OCI-LY7 (cell line): ENCODE measurements at regions not wholly inside any gene's neighbourhood (a gene's known extent, or its start where the extent isn't known, plus 50 kb on each side); places are given as distances from the start of the nearest gene placed in this dataset.

Experiments
- EZH2phosphoT487 ChIP-seq: fragments of 200-600 bp; sonication (generic); IDR thresholded peaks from 2 replicates; pipeline ENCODE4 v1.6.1; 2018; ENCODE audit warnings: low read depth, borderline replicate concordance, mild to moderate bottlenecking, mixed run types, antibody characterized with exemption, low read length, moderate library complexity, mixed read lengths
- TF ChIP-seq, protein P1 (sequence below): fragments of 200-600 bp; sonication (generic); conservative IDR thresholded peaks from 2 replicates; pipeline ENCODE4 v1.5.1; 2014; ENCODE audit warnings: mild to moderate bottlenecking, antibody characterized with exemption, low read length, moderate library complexity, mixed read lengths

GRCh38 chr2:128970332-128971116 lies 651.9 kb upstream of the HS6ST1 start:
- TF ChIP-seq, protein P1, sequence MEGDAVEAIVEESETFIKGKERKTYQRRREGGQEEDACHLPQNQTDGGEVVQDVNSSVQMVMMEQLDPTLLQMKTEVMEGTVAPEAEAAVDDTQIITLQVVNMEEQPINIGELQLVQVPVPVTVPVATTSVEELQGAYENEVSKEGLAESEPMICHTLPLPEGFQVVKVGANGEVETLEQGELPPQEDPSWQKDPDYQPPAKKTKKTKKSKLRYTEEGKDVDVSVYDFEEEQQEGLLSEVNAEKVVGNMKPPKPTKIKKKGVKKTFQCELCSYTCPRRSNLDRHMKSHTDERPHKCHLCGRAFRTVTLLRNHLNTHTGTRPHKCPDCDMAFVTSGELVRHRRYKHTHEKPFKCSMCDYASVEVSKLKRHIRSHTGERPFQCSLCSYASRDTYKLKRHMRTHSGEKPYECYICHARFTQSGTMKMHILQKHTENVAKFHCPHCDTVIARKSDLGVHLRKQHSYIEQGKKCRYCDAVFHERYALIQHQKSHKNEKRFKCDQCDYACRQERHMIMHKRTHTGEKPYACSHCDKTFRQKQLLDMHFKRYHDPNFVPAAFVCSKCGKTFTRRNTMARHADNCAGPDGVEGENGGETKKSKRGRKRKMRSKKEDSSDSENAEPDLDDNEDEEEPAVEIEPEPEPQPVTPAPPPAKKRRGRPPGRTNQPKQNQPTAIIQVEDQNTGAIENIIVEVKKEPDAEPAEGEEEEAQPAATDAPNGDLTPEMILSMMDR = no peak
- no peak for TF ChIP-seq EZH2phosphoT487
